Adrenal gland (tissue), 9 donors: ENCODE measurements at regions not wholly inside any gene's neighbourhood (a gene's known extent, or its start where the extent isn't known, plus 50 kb on each side); places are given as distances from the start of the nearest gene placed in this dataset.

ENCODE experiments used
- DNase-seq, 7 donors: peaks; one replicate each; pipeline ENCODE4 v3.0.0-alpha.2; 2019 to 2020
- H3K27ac ChIP-seq, 5 donors: fragments of 200-600 bp; sonication (generic) in 4 of 5; 1 replicate in 3 of 5; 2 replicates in 2 of 5; pipeline versions ENCODE4 v1.5.1 to v1.8.0; 2016 to 2020; ENCODE audit warnings: mild to moderate bottlenecking in 1 of 5
- H3K27me3 ChIP-seq: fragments of 200-600 bp; 2 replicates; pipeline ENCODE4 v1.8.0; 2021
- H3K36me3 ChIP-seq, 2 donors: fragments of 200-600 bp; replicated peaks in 1 of 2; 1 replicate in 1 of 2; 2 replicates in 1 of 2; pipeline versions ENCODE4 v1.5.1 to v1.8.0; 2018 to 2022
- H3K4me1 ChIP-seq, 2 donors: fragments of 200-600 bp; replicated peaks in 1 of 2; 1 replicate in 1 of 2; 2 replicates in 1 of 2; pipeline versions ENCODE4 v1.5.1 to v1.8.0; 2018 to 2021
- H3K4me3 ChIP-seq, 4 donors: fragments of 200-600 bp; sonication (generic) in 3 of 4; one replicate each; pipeline ENCODE4 v1.5.1; 2016 to 2018
- H3K9me3 ChIP-seq, 3 donors: fragments of 200-600 bp; sonication (generic) in 1 of 3; replicated peaks in 1 of 3; 1 replicate in 2 of 3; 2 replicates in 1 of 3; pipeline versions ENCODE4 v1.5.1 to v1.8.0; 2016 to 2021
- CTCF ChIP-seq, 6 experiments: fragments of 450-650 bp in 4 of 6; fragments of 200-600 bp in 2 of 6; sonication (generic) in 1 of 6; IDR thresholded peaks; 1 replicate in 5 of 6; 2 replicates in 1 of 6; pipeline versions ENCODE4 v1.5.1 to v1.8.0; 2016 to 2021; ENCODE audit warnings: antibody characterized with exemption in 6 of 6, mild to moderate bottlenecking in 2 of 6, moderate library complexity in 1 of 6
- POLR2A ChIP-seq, 2 donors: fragments of 450-650 bp; IDR thresholded peaks; one replicate each; pipeline ENCODE4 v1.6.1; 2017; ENCODE audit warnings: antibody characterized with exemption in 2 of 2, mild to moderate bottlenecking in 2 of 2, moderate library complexity in 1 of 2
- WGBS, 4 donors: extraction: QIAGEN DNeasy Blood & Tissue Kit in 2 of 4; methylation state at CpG; one replicate each; pipeline versions ENCODE4 v1.1.5 to v1.1.7; 2013 to 2017; 5-methylcytosine and 5-hydroxymethylcytosine counted together
- intact Hi-C, 2 donors: fragments of 100-400 bp; cut with DNase I; formaldehyde crosslinking; loops; one replicate each; pipeline versions ENCODE4 v1.14.1 to v1.15.0; 2022 to 2023
- donor health status: healthy with polysubstance abuse.
- donor health status: Bipolar disorder and iron deficiency.
- donor health status: DM: yes; HTN: yes; CAD: no.
- donor health status: DM: no; HTN: no; CAD: no.
- donor health status: DM: no; HTN: no; CAD: no.

- H3K36me3 ChIP-seq = no peaks in the 10 kb centered on the region
- H3K4me1 ChIP-seq = no peaks in the 10 kb centered on the region
- no peaks in the 10 kb centered on the region for H3K9me3 ChIP-seq
- no peak overlapping the region for H3K4me3 ChIP-seq
- intact Hi-C loops = no loop called here
- no peak for DNase-seq
- no peaks in the 10 kb centered on the region for H3K27me3 ChIP-seq
- H3K27ac ChIP-seq = no peak overlapping the region
- WGBS, 4 donors = 60 to 72% (median 67%) methylated on average over 1 of the region's 1 CpG
- TF ChIP-seq POLR2A (IDR thresholded peaks at IDR 0.05) (no peak), CTCF (IDR thresholded peaks at IDR 0.05) (no peak)
Observed at GRCh38 chr2:143847257-143847656, 672.7 kb downstream of the ZEB2 start.

GRCh38 chr2:143844986-143845385 is 674.9 kb downstream of the ZEB2 start:
- H3K27ac ChIP-seq = no peak overlapping the region

GRCh38 chr2:143843686-143844085 is 676.2 kb downstream of the ZEB2 start:
- no peaks in the 10 kb centered on the region for H3K4me1 ChIP-seq
- 58 to 86% (median 82%) methylated on average over 3 of the region's 3 CpGs for WGBS, 4 donors

More at GRCh38 chr2:143844986-143845385, 674.9 kb downstream of the ZEB2 start:
- WGBS, 4 donors = 89 to 99% (median 92%) methylated on average over 6 of the region's 6 CpGs
- H3K4me1 ChIP-seq = no peaks in the 10 kb centered on the region
- no peaks in the 10 kb centered on the region for H3K27me3 ChIP-seq
- H3K9me3 ChIP-seq = no peaks in the 10 kb centered on the region
- intact Hi-C loops = no loop called here
- DNase-seq = no peak
- H3K36me3 ChIP-seq = no peaks in the 10 kb centered on the region
- TF ChIP-seq CTCF (IDR thresholded peaks at IDR 0.05) (no peak), POLR2A (IDR thresholded peaks at IDR 0.05) (no peak)
- H3K4me3 ChIP-seq = no peak overlapping the region

GRCh38 chr2:143842836-143843235 is 677.1 kb downstream of the ZEB2 start:
- DNase-seq = no peak
- no peaks in the 10 kb centered on the region for H3K4me1 ChIP-seq
- no peaks in the 10 kb centered on the region for H3K9me3 ChIP-seq
- H3K27ac ChIP-seq = no peak overlapping the region
- no peak overlapping the region for H3K4me3 ChIP-seq
- no peaks in the 10 kb centered on the region for H3K27me3 ChIP-seq
- intact Hi-C loops = no loop called here
- TF ChIP-seq POLR2A (IDR thresholded peaks at IDR 0.05) (no peak), CTCF (IDR thresholded peaks at IDR 0.05) (no peak)
- 74 to 92% (median 80%) methylated on average over 2 of the region's 2 CpGs for WGBS, 4 donors
- no peaks in the 10 kb centered on the region for H3K36me3 ChIP-seq

More at GRCh38 chr2:143843686-143844085, 676.2 kb downstream of the ZEB2 start:
- no peak for TF ChIP-seq CTCF (IDR thresholded peaks at IDR 0.05)
- no peak for TF ChIP-seq POLR2A (IDR thresholded peaks at IDR 0.05)
- Histone ChIP-seq H3K9me3 (no peaks in the 10 kb centered on the region), H3K27ac (no peak overlapping the region), H3K36me3 (no peaks in the 10 kb centered on the region), H3K4me3 (no peak overlapping the region), H3K27me3 (no peaks in the 10 kb centered on the region)
- DNase-seq = no peak
- intact Hi-C loops = no loop called here
